BJ (cell line): ENCODE measurements at regions not wholly inside any gene's neighbourhood (a gene's known extent, or its start where the extent isn't known, plus 50 kb on each side); places are given as distances from the start of the nearest gene placed in this dataset.

ENCODE experiments used
- CTCF ChIA-PET: fragments of 350-600 bp; formaldehyde crosslinking; extraction: SDS; loops from one replicate; lab custom pipeline; 2021; ENCODE audit warnings: antibody characterized with exemption, inconsistent platforms; lab: Yijun Ruan, JAX
- POLR2A ChIA-PET: fragments of 300-600 bp; sonication (Branson Sonifier 250); formaldehyde crosslinking; extraction: SDS; loops from one replicate; lab custom pipeline; 2021; ENCODE audit warnings: antibody characterized with exemption; lab: Charles Lee
- DNase-seq: peaks from one replicate; pipeline ENCODE4 v3.0.0-alpha.2; 2011; ENCODE audit warnings: low read depth
- H3K27me3 ChIP-seq: 2 replicates; pipeline ENCODE4 v1.6.0; 2011; ENCODE audit warnings: low read length; ENCODE audit not compliant: control insufficient read depth, insufficient read depth
- H3K36me3 ChIP-seq: 2 replicates; pipeline ENCODE4 v1.5.1; 2011; ENCODE audit warnings: low read length; ENCODE audit not compliant: control insufficient read depth, insufficient read depth
- H3K4me3 ChIP-seq: 2 replicates; pipeline ENCODE4 v1.5.1; 2011; ENCODE audit warnings: low read depth, mild to moderate bottlenecking, control low read depth, low read length
- TF ChIP-seq, protein P1 (sequence below): IDR thresholded peaks from 2 replicates; pipeline ENCODE4 v1.5.1; 2011; ENCODE audit warnings: low read depth, mild to moderate bottlenecking, control low read depth, inconsistent platforms, low read length, moderate library complexity; ENCODE audit not compliant: insufficient read depth

DNA sequence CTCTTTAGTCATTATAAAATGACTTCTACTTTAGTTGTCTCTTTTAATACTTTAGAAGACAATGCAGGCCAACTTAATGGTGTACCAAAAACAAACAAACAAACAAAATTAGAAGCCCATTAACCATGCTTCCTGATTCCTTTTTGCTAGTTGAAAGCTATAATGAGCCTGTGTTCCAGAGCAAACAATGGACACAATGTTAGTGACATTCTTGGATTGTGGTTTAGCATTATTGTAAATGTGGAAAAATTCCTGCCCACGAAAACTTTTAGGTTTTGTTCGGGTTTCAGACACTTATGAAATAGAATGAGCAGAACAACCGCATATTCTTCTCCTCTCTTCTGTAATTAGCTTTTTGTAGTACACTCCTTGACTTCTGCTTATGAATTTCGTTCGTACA is 1682.7 kb upstream of the PCDH7 start:
- no peaks in the 10 kb centered on the region for H3K27me3 ChIP-seq
- CTCF ChIA-PET: no interaction called here

DNA sequence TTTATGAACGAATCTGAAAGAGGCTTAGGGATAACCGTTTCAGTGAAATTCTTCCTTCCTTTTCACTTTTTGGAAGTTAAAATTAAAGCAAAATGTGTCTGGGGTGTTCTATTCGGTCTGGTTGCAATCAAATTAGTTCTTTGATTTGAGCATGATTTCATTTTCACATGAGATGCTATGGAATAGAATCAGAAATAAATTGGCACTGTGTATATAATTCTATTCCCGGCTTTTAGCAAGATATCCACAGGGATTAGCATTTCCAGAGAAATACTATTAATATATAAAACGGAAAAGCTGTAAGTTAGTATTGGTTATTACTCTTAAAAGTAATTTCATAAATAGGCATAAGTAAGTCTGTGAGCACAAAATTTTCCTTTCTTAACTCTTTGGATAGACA is 1676.8 kb upstream of the PCDH7 start:
- Histone ChIP-seq H3K36me3 (no peaks in the 10 kb centered on the region), H3K4me3 (no peak overlapping the region), H3K27me3 (no peaks in the 10 kb centered on the region)
- CTCF ChIA-PET: no interaction called here
- no peak for DNase-seq
- POLR2A ChIA-PET: no interaction called here
- TF ChIP-seq, protein P1, sequence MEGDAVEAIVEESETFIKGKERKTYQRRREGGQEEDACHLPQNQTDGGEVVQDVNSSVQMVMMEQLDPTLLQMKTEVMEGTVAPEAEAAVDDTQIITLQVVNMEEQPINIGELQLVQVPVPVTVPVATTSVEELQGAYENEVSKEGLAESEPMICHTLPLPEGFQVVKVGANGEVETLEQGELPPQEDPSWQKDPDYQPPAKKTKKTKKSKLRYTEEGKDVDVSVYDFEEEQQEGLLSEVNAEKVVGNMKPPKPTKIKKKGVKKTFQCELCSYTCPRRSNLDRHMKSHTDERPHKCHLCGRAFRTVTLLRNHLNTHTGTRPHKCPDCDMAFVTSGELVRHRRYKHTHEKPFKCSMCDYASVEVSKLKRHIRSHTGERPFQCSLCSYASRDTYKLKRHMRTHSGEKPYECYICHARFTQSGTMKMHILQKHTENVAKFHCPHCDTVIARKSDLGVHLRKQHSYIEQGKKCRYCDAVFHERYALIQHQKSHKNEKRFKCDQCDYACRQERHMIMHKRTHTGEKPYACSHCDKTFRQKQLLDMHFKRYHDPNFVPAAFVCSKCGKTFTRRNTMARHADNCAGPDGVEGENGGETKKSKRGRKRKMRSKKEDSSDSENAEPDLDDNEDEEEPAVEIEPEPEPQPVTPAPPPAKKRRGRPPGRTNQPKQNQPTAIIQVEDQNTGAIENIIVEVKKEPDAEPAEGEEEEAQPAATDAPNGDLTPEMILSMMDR: no peak

More for the DNA sequence above, 1682.7 kb upstream of the PCDH7 start:
- TF ChIP-seq, protein P1: no peak
- H3K4me3 ChIP-seq: no peak overlapping the region
- POLR2A ChIA-PET: no interaction called here
- no peak for DNase-seq
- H3K36me3 ChIP-seq: no peaks in the 10 kb centered on the region

DNA sequence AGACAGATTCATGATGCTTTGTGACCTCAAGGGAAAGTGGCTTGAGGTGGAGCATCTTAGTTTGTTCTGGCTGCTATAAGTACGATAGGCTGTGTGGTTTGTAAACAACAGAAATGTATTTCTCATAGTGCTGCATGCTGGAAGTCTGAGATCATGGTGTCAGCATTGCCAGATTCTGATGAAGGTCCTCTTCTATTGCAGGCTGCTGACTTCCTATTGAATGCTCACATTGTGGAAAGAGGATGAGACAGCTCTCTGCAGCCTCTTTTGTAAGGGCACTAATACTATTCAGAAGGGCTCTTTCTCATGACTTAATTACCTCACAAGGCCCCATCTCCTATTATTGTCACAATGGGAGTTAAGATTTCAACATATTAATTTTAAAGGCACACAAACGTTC is 1674.0 kb upstream of the PCDH7 start:
- Histone ChIP-seq H3K27me3 (no peaks in the 10 kb centered on the region), H3K4me3 (no peak overlapping the region), H3K36me3 (no peaks in the 10 kb centered on the region)
- POLR2A ChIA-PET: no interaction called here
- CTCF ChIA-PET: no interaction called here
- TF ChIP-seq, protein P1: no peak
- DNase-seq: no peak

DNA sequence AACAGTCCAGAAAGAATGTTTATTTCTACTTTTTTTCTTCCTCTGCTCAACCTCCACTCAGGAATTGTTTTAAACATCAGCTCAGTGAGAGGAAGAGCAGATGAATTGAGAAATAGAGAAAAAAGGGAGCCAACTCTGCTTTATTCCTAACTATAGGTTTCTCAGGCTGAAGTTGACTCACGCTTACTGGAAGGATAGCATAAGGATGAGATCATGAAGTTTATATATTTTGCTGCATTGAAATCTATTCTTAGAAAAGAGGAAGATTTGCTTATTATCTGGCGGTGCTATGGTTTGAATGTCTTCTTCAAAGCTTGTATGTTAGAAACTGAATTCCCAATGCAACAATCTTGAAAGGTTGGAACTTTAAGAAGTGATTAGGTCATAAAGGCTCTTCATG is 1673.4 kb upstream of the PCDH7 start:
- no peak for DNase-seq
- POLR2A ChIA-PET: no interaction called here
- H3K4me3 ChIP-seq: no peak overlapping the region
- H3K27me3 ChIP-seq: no peaks in the 10 kb centered on the region
- CTCF ChIA-PET: no interaction called here
- TF ChIP-seq, protein P1: no peak
- H3K36me3 ChIP-seq: no peaks in the 10 kb centered on the region

DNA sequence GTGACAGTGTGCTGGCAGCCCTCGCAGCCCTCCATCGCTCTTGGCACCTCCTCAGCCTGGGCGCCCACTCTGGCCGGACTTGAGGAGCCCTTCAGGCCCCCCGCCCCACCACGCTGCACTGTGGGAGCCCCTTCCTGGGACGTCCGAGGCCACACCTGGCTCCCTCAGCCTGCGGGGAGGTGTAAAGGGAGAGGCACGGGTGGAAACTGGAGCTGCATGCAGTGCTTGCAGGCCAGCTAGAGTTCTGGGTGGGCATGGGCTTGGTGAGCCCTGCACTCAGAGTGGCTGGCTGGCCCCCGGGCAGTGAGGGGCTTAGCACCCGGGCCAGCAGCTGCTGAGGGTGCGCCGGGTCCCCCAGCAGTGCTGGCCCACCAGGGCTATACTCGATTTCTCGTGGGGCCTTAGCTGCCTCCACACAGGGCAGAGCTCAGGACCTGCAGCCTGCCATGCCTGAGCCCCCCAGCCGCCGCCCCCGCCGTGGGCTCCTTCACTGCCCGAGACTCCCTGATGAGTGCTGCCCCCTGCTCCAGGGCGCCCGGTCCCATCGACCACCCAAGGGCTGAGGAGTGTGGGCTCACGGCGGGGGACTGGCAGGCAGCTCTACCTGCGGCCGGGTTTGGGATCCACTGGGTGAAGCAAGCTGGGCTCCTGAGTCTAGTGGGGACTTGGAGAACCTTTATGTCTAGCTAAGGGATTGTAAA is 1672.7 kb upstream of the PCDH7 start:
- no peak for DNase-seq
- ChIA-PET CTCF (no interaction called here), POLR2A (no interaction called here)

More for the DNA sequence above, 1672.7 kb upstream of the PCDH7 start:
- Histone ChIP-seq H3K4me3 (no peak overlapping the region), H3K27me3 (no peaks in the 10 kb centered on the region), H3K36me3 (no peaks in the 10 kb centered on the region)
- TF ChIP-seq, protein P1: no peak
